GM13977 (cell line): ENCODE measurements at regions not wholly inside any gene's neighbourhood (a gene's known extent, or its start where the extent isn't known, plus 50 kb on each side); places are given as distances from the start of the nearest gene placed in this dataset.

Experiments
- DNase-seq: peaks from one replicate; pipeline ENCODE4 v3.0.0; 2012; ENCODE audit warnings: low spot score
- in situ Hi-C: fragments of 300-500 bp; cut with MboI; formaldehyde crosslinking; loops from one replicate; pipeline ENCODE4 v1.12.0; 2022; ENCODE audit warnings: low sequenced_read_pairs, low pct_unique_long_range_greater_than_20kb, mixed read lengths, inconsistent platforms; ENCODE audit not compliant: unreplicated experiment
- TF ChIP-seq, protein P1 (sequence below): IDR thresholded peaks from 2 replicates; pipeline ENCODE4 v1.5.1; 2012; ENCODE audit warnings: mild to moderate bottlenecking, control low read depth; ENCODE audit not compliant: insufficient read depth; ENCODE audit errors: extremely low read depth, missing control alignments

DNA sequence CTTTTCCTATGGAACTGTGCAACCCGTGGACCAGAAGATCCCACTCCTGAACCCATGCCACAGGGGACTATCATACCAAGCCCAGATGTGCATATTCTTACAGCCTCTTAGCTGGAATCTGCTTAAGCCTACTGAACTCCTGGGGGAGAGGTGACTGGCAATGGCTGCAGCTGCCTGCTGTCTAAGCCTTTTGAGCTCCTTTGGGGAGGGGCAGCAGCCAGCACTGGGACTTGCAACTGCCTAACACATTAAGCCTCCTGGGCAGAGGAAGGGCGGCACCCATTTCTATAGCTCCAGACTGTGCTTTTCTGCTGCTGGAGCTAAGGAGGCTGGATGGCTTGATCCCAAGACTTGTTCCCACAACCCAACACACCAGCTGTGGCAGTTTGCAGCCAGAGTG is 117.9 kb upstream of the VEGFC start:
- in situ Hi-C loops, result no loop called here
- TF ChIP-seq, protein P1, sequence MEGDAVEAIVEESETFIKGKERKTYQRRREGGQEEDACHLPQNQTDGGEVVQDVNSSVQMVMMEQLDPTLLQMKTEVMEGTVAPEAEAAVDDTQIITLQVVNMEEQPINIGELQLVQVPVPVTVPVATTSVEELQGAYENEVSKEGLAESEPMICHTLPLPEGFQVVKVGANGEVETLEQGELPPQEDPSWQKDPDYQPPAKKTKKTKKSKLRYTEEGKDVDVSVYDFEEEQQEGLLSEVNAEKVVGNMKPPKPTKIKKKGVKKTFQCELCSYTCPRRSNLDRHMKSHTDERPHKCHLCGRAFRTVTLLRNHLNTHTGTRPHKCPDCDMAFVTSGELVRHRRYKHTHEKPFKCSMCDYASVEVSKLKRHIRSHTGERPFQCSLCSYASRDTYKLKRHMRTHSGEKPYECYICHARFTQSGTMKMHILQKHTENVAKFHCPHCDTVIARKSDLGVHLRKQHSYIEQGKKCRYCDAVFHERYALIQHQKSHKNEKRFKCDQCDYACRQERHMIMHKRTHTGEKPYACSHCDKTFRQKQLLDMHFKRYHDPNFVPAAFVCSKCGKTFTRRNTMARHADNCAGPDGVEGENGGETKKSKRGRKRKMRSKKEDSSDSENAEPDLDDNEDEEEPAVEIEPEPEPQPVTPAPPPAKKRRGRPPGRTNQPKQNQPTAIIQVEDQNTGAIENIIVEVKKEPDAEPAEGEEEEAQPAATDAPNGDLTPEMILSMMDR, result no peak
- DNase-seq, result no peak

DNA sequence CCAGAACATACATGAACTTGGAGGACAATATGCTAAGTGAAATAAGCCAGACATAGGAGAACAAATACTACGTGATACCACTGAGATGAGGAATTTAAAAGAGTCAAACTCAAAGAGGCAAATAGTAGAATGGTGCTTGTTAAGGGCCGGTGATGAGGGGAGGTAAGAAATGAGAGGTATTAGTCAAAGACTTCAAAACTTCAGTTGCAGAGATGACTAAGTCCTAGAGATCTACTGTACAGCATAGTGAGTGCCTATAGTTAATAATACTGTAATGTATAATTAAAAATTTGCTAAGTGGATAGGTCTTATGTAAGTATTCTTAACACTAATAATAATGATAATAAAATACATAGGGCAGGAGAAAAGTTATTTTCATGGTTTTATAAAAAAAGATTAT is 126.9 kb upstream of the VEGFC start:
- in situ Hi-C loops, result no loop called here
- TF ChIP-seq, protein P1, result no peak
- DNase-seq, result no peak

DNA sequence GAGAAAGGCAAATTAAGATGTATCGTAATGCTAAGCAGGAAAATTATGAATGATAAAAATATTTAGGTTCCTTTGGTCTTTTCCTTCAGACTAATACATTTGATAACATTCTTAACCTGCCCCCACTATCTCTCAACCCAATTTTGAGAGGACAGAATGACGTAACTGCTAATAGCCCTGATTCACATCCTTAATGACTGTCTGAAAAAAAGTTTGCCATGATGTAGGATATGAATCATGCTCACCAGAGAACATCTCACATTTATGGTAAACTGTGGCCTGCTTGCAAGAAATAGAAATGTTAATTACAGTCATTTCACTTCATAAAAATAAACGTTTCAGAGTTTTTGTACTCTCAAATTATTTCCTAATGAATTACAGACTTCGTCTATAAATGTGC is 128.0 kb upstream of the VEGFC start:
- no peak for DNase-seq
- TF ChIP-seq, protein P1, result no peak
- in situ Hi-C loops, result no loop called here

DNA sequence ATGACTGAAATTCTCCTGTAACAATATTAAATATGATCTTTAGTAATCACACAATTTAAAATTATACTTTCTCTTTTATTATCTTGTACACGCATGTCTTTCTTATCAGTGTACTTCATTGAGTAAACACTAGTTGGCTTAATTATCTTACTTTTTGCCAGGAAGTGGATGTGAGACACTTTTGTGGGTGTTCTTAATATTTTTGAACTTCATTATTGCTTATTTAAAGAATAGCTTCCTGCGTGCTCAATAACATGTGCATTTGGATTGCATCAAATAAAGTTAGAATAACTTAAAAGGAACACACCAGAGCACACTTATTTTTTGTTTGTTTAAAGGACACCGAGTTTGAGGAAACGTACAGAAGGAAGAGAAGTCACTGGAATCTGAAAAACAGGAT is 128.5 kb upstream of the VEGFC start:
- TF ChIP-seq, protein P1, result no peak
- DNase-seq, result no peak
- in situ Hi-C loops, result no loop called here

DNA sequence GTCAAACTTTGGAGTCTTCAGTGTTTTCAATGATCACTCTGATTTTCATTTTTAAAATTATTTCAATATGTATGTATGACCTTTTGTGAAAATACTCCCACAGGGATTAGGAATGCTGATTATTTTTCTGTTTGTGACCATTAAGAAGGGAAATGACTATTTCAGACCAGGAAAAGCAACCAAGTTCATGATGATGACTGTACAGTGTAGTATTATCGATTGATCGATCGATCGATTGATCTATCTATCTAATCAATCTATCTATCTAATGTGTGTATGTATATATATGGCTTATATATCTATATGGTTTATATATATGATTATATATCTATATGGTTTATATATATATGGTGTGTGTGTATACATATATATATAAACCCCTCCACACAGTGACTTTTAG is 131.5 kb upstream of the VEGFC start:
- TF ChIP-seq, protein P1, result no peak
- in situ Hi-C loops, result no loop called here
- no peak for DNase-seq

DNA sequence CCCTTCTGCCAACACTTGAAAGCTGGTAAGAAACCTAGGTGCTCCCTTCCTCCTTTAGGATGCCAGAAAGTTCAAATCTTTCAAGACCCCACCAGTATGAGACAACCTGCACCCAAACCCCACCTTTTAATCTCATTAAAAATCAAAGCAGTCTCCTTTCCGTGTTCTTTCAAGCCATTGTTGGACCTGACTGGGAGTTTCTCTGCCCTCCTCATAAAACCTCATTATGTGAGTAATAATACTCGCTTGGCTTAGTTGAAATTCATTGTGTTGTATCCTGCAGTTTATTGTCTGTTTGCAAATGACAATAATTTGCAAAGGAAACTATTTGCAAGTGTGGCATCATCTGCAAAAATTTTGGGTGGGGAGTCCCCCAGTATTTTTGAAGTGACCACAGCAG is 133.2 kb upstream of the VEGFC start:
- in situ Hi-C loops, result no loop called here
- TF ChIP-seq, protein P1, result no peak
- no peak for DNase-seq

DNA sequence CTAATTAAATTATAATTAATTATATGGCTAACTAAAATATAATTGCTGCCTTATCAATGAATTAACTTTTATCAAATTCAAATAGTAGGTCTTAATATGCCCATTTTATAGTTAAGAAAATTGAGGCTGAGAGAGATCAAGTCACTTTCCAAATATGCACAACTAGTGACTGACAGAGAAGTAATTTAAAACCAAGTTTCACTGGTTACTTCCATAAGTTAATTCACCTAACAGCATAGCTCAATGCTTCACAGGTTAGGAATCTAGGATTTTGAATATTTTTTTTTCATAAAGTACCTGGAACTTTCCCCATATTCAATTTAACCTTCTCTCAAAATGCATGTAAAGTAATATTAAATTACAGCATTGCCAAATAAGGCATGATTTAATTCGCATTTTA is 134.4 kb upstream of the VEGFC start:
- TF ChIP-seq, protein P1, result no peak
- in situ Hi-C loops, result no loop called here

More for the DNA sequence above, 134.4 kb upstream of the VEGFC start:
- DNase-seq, result no peak
